HL-60 (cell line): ENCODE measurements at regions not wholly inside any gene's neighbourhood (a gene's known extent, or its start where the extent isn't known, plus 50 kb on each side); places are given as distances from the start of the nearest gene placed in this dataset.

Source experiments
- DNase-seq, 2 experiments: peaks; one replicate each; pipeline ENCODE4 v3.0.0-alpha.2; 2010 to 2020; ENCODE audit warnings: low read depth in 1 of 2, low spot score in 1 of 2
- H3K27ac ChIP-seq: fragments of 250-450 bp; sonication (Bioruptor Pico); replicated peaks from 2 replicates; pipeline ENCODE4 v1.5.1; 2020; ENCODE audit warnings: mild to moderate bottlenecking, moderate library complexity
- H3K27me3 ChIP-seq: fragments of 250-450 bp; sonication (Bioruptor Pico); 2 replicates; pipeline ENCODE4 v1.5.1; 2021; ENCODE audit warnings: mild to moderate bottlenecking, moderate library complexity; ENCODE audit not compliant: insufficient read depth, poor library complexity, severe bottlenecking
- H3K4me3 ChIP-seq: replicated peaks from 2 replicates; pipeline ENCODE4 v1.5.1; 2011; ENCODE audit warnings: mild to moderate bottlenecking, control low read depth, low read length; ENCODE audit not compliant: insufficient read depth
- CTCF ChIP-seq: IDR thresholded peaks from one replicate; pipeline ENCODE4 v1.5.1; 2011; ENCODE audit warnings: low read length, control low read depth, inconsistent platforms; ENCODE audit not compliant: insufficient read depth
- GABPA ChIP-seq: IDR thresholded peaks from 2 replicates; pipeline ENCODE4 v1.6.1; 2012; ENCODE audit warnings: low read depth
- POLR2AphosphoS5 ChIP-seq: IDR thresholded peaks from 2 replicates; pipeline ENCODE4 v1.6.1; 2012; ENCODE audit warnings: low read depth
- REST ChIP-seq: IDR thresholded peaks from 2 replicates; pipeline ENCODE4 v1.6.1; 2012; ENCODE audit warnings: low read depth; ENCODE audit not compliant: insufficient replicate concordance
- SPI1 ChIP-seq: IDR thresholded peaks from 2 replicates; pipeline ENCODE4 v1.6.1; 2012; ENCODE audit warnings: low read depth, mild to moderate bottlenecking, borderline replicate concordance

- TF ChIP-seq POLR2AphosphoS5 (no peak), CTCF (no peak), REST (no peak), SPI1 (no peak), GABPA (no peak)
Measured at GRCh38 chr4:112752510-112752909, 115.6 kb downstream of the LARP7 start.

GRCh38 chr4:112753333-112753732, 116.4 kb downstream of the LARP7 start:
- Histone ChIP-seq H3K27ac (no peak overlapping the region), H3K4me3 (no peak overlapping the region), H3K27me3 (no peaks in the 10 kb centered on the region)
- TF ChIP-seq REST (no peak), GABPA (no peak), POLR2AphosphoS5 (no peak), SPI1 (no peak), CTCF (no peak)
- DNase-seq = no peak

More at GRCh38 chr4:112752510-112752909, 115.6 kb downstream of the LARP7 start:
- Histone ChIP-seq H3K4me3 (no peak overlapping the region), H3K27ac (no peak overlapping the region), H3K27me3 (no peaks in the 10 kb centered on the region)
- DNase-seq = no peak

GRCh38 chr4:112759313-112759712, 122.4 kb downstream of the LARP7 start:
- no peak for TF ChIP-seq REST
- no peak overlapping the region for H3K4me3 ChIP-seq
- no peak overlapping the region for H3K27ac ChIP-seq
- H3K27me3 ChIP-seq = no peaks in the 10 kb centered on the region
- no peak for DNase-seq
